ENCODE measurements at regions not wholly inside any gene's neighbourhood (a gene's known extent, or its start where the extent isn't known, plus 50 kb on each side); places are given as distances from the start of the nearest gene placed in this dataset.

GRCh38 chr9:12920437-12920836 lies 145.6 kb downstream of the LURAP1L start:
- H3K4me3 ChIP-seq (ENCODE audit: low read length) = no peak overlapping the region
- peaks cover 3 to 19% (median 5%) of the 10 kb centered on the region in 5 donors for H3K9me3 Mint-ChIP-seq
- CTCF ChIA-PET = no interaction called here
- H3K27ac Mint-ChIP-seq = no peak overlapping the region
- no peaks in the 10 kb centered on the region for H3K27me3 ChIP-seq (ENCODE audit: insufficient read depth, low read length, poor library complexity, severe bottlenecking)
- H3K27me3 Mint-ChIP-seq = no peaks in the 10 kb centered on the region
- H3K27ac ChIP-seq (ENCODE audit: low read depth, low read length) = no peak overlapping the region
- no peaks in the 10 kb centered on the region for H3K4me1 ChIP-seq (ENCODE audit: insufficient read depth, low read length)
- H3K4me1 Mint-ChIP-seq = no peaks in the 10 kb centered on the region
- no peak for DNase-seq
- no peaks in the 10 kb centered on the region for H3K36me3 Mint-ChIP-seq
- POLR2A ChIA-PET = no interaction called here
- no peaks in the 10 kb centered on the region for H3K36me3 ChIP-seq (ENCODE audit: insufficient read depth, low read length)
- no peaks in the 10 kb centered on the region for H3K9me3 ChIP-seq (ENCODE audit: low read length)
- H3K4me3 Mint-ChIP-seq = no peak overlapping the region

GRCh38 chr9:12921621-12922020 lies 146.8 kb downstream of the LURAP1L start:
- DNase-seq = no peak
- Histone ChIP-seq H3K9me3 (ENCODE audit: low read length) (no peaks in the 10 kb centered on the region), H3K4me3 (ENCODE audit: low read length) (no peak overlapping the region), H3K27me3 (ENCODE audit: insufficient read depth, low read length, poor library complexity, severe bottlenecking) (no peaks in the 10 kb centered on the region), H3K27ac (ENCODE audit: low read depth, low read length) (no peak overlapping the region), H3K36me3 (ENCODE audit: insufficient read depth, low read length) (no peaks in the 10 kb centered on the region), H3K4me1 (ENCODE audit: insufficient read depth, low read length) (no peaks in the 10 kb centered on the region)
- peaks cover 3 to 14% (median 3%) of the 10 kb centered on the region in 5 donors for H3K9me3 Mint-ChIP-seq
- H3K27ac Mint-ChIP-seq = no peak overlapping the region
- POLR2A ChIA-PET = no interaction called here
- CTCF ChIA-PET = no interaction called here
- H3K4me1 Mint-ChIP-seq = no peaks in the 10 kb centered on the region
- H3K36me3 Mint-ChIP-seq = no peaks in the 10 kb centered on the region
- H3K4me3 Mint-ChIP-seq = no peak overlapping the region
- no peaks in the 10 kb centered on the region for H3K27me3 Mint-ChIP-seq

GRCh38 chr9:12922224-12922866 lies 147.5 kb downstream of the LURAP1L start:
- ChIA-PET POLR2A (no interaction called here), CTCF (no interaction called here)
- H3K27ac ChIP-seq (ENCODE audit: low read depth, low read length) = no peak overlapping the region
- no peak overlapping the region for H3K4me3 ChIP-seq (ENCODE audit: low read length)
- no peaks in the 10 kb centered on the region for H3K4me1 Mint-ChIP-seq
- H3K27ac Mint-ChIP-seq = no peak overlapping the region
- DNase-seq = no peak
- H3K9me3 ChIP-seq (ENCODE audit: low read length) = no peaks in the 10 kb centered on the region
- no peaks in the 10 kb centered on the region for H3K4me1 ChIP-seq (ENCODE audit: insufficient read depth, low read length)
- H3K27me3 Mint-ChIP-seq = no peaks in the 10 kb centered on the region
- H3K4me3 Mint-ChIP-seq = no peak overlapping the region
- no peaks in the 10 kb centered on the region for H3K27me3 ChIP-seq (ENCODE audit: insufficient read depth, low read length, poor library complexity, severe bottlenecking)
- H3K36me3 Mint-ChIP-seq = no peaks in the 10 kb centered on the region
- H3K9me3 Mint-ChIP-seq = peaks cover 3 to 8% (median 4%) of the 10 kb centered on the region in 5 donors
- H3K36me3 ChIP-seq (ENCODE audit: insufficient read depth, low read length) = no peaks in the 10 kb centered on the region

- no peaks in the 10 kb centered on the region for H3K4me1 Mint-ChIP-seq
- no peak for DNase-seq
- no peaks in the 10 kb centered on the region for H3K9me3 ChIP-seq (ENCODE audit: low read length)
- H3K4me3 Mint-ChIP-seq = no peak overlapping the region
- CTCF ChIA-PET = no interaction called here
- H3K36me3 Mint-ChIP-seq = no peaks in the 10 kb centered on the region
- H3K27me3 ChIP-seq (ENCODE audit: insufficient read depth, low read length, poor library complexity, severe bottlenecking) = no peaks in the 10 kb centered on the region
- H3K36me3 ChIP-seq (ENCODE audit: insufficient read depth, low read length) = no peaks in the 10 kb centered on the region
- H3K27ac Mint-ChIP-seq = no peak overlapping the region
- POLR2A ChIA-PET = no interaction called here
- H3K4me3 ChIP-seq (ENCODE audit: low read length) = no peak overlapping the region
- H3K4me1 ChIP-seq (ENCODE audit: insufficient read depth, low read length) = no peaks in the 10 kb centered on the region
- H3K27me3 Mint-ChIP-seq = no peaks in the 10 kb centered on the region
- no peak overlapping the region for H3K27ac ChIP-seq (ENCODE audit: low read depth, low read length)
- peaks cover 4 to 13% (median 10%) of the 10 kb centered on the region in 5 donors for H3K9me3 Mint-ChIP-seq
These were observed 148.7 kb downstream of the LURAP1L start for GRCh38 chr9:12923468-12924009.

GRCh38 chr9:12930906-12931305 lies 156.1 kb downstream of the LURAP1L start:
- POLR2A ChIA-PET = no interaction called here
- H3K4me3 Mint-ChIP-seq = no peak overlapping the region
- Histone ChIP-seq H3K4me3 (ENCODE audit: low read length) (no peak overlapping the region), H3K9me3 (ENCODE audit: low read length) (no peaks in the 10 kb centered on the region), H3K36me3 (ENCODE audit: insufficient read depth, low read length) (no peaks in the 10 kb centered on the region), H3K27ac (ENCODE audit: low read depth, low read length) (no peak overlapping the region), H3K4me1 (ENCODE audit: insufficient read depth, low read length) (no peaks in the 10 kb centered on the region), H3K27me3 (ENCODE audit: insufficient read depth, low read length, poor library complexity, severe bottlenecking) (no peaks in the 10 kb centered on the region)
- no peak overlapping the region for H3K27ac Mint-ChIP-seq
- H3K27me3 Mint-ChIP-seq = no peaks in the 10 kb centered on the region
- no peaks in the 10 kb centered on the region for H3K36me3 Mint-ChIP-seq
- H3K4me1 Mint-ChIP-seq = no peaks in the 10 kb centered on the region
- CTCF ChIA-PET = no interaction called here
- no peak for DNase-seq
- H3K9me3 Mint-ChIP-seq = peaks cover 5 to 22% (median 11%) of the 10 kb centered on the region in 5 donors

GRCh38 chr9:12933957-12934356 lies 159.1 kb downstream of the LURAP1L start:
- POLR2A ChIA-PET = no interaction called here
- no peaks in the 10 kb centered on the region for H3K9me3 ChIP-seq (ENCODE audit: low read length)
- no peaks in the 10 kb centered on the region for H3K4me1 ChIP-seq (ENCODE audit: insufficient read depth, low read length)
- H3K27me3 ChIP-seq (ENCODE audit: insufficient read depth, low read length, poor library complexity, severe bottlenecking) = no peaks in the 10 kb centered on the region
- H3K4me3 Mint-ChIP-seq = no peak overlapping the region
- no peak for DNase-seq
- H3K27me3 Mint-ChIP-seq = no peaks in the 10 kb centered on the region
- H3K36me3 Mint-ChIP-seq = no peaks in the 10 kb centered on the region
- H3K27ac ChIP-seq (ENCODE audit: low read depth, low read length) = no peak overlapping the region
- H3K36me3 ChIP-seq (ENCODE audit: insufficient read depth, low read length) = no peaks in the 10 kb centered on the region
- CTCF ChIA-PET = no interaction called here
- H3K4me1 Mint-ChIP-seq = no peaks in the 10 kb centered on the region
- H3K4me3 ChIP-seq (ENCODE audit: low read length) = no peak overlapping the region
- H3K27ac Mint-ChIP-seq = no peak overlapping the region
- H3K9me3 Mint-ChIP-seq = peaks cover 2 to 22% (median 4%) of the 10 kb centered on the region in 5 donors

- Histone ChIP-seq H3K27me3 (ENCODE audit: insufficient read depth, low read length, poor library complexity, severe bottlenecking) (no peaks in the 10 kb centered on the region), H3K4me1 (ENCODE audit: insufficient read depth, low read length) (no peaks in the 10 kb centered on the region), H3K4me3 (ENCODE audit: low read length) (no peak overlapping the region), H3K9me3 (ENCODE audit: low read length) (no peaks in the 10 kb centered on the region), H3K36me3 (ENCODE audit: insufficient read depth, low read length) (no peaks in the 10 kb centered on the region), H3K27ac (ENCODE audit: low read depth, low read length) (no peak overlapping the region)
- Mint-ChIP-seq H3K27ac (no peak overlapping the region), H3K36me3 (no peaks in the 10 kb centered on the region), H3K27me3 (no peaks in the 10 kb centered on the region), H3K4me3 (no peak overlapping the region), H3K4me1 (no peaks in the 10 kb centered on the region), H3K9me3 (peaks cover 3 to 22% (median 8%) of the 10 kb centered on the region in 5 donors)
- POLR2A ChIA-PET = no interaction called here
- CTCF ChIA-PET = no interaction called here
- no peak for DNase-seq
These were observed 159.9 kb downstream of the LURAP1L start for GRCh38 chr9:12934545-12935272.

GRCh38 chr9:12935714-12936113 lies 160.9 kb downstream of the LURAP1L start:
- Mint-ChIP-seq H3K27ac (no peak overlapping the region), H3K4me3 (no peak overlapping the region), H3K27me3 (no peaks in the 10 kb centered on the region), H3K9me3 (peaks cover 3 to 21% (median 7%) of the 10 kb centered on the region in 5 donors), H3K4me1 (no peaks in the 10 kb centered on the region), H3K36me3 (no peaks in the 10 kb centered on the region)
- H3K36me3 ChIP-seq (ENCODE audit: insufficient read depth, low read length) = no peaks in the 10 kb centered on the region
- no peaks in the 10 kb centered on the region for H3K4me1 ChIP-seq (ENCODE audit: insufficient read depth, low read length)
- ChIA-PET POLR2A (no interaction called here), CTCF (no interaction called here)
- H3K9me3 ChIP-seq (ENCODE audit: low read length) = no peaks in the 10 kb centered on the region
- no peak for DNase-seq
- no peak overlapping the region for H3K27ac ChIP-seq (ENCODE audit: low read depth, low read length)
- no peaks in the 10 kb centered on the region for H3K27me3 ChIP-seq (ENCODE audit: insufficient read depth, low read length, poor library complexity, severe bottlenecking)
- H3K4me3 ChIP-seq (ENCODE audit: low read length) = no peak overlapping the region
